T-helper 2 cell (primary cell): ENCODE measurements at regions not wholly inside any gene's neighbourhood (a gene's known extent, or its start where the extent isn't known, plus 50 kb on each side); places are given as distances from the start of the nearest gene placed in this dataset.

ENCODE experiments used
- DNase-seq, 5 experiments: peaks; one replicate each; pipeline versions ENCODE4 v3.0.0 to v3.0.0-alpha.2; 2012 to 2022

- DNase-seq, result no peak
Observed at GRCh38 chr11:131121426-131122333, 205.4 kb upstream of the SNX19 start.

GRCh38 chr11:131122448-131122847 is 206.2 kb upstream of the SNX19 start:
- DNase-seq, result no peak

- DNase-seq, result no peak
Observed at GRCh38 chr11:131129474-131129873, 213.2 kb upstream of the SNX19 start.

GRCh38 chr11:131135611-131136010 is 219.3 kb upstream of the SNX19 start:
- no peak for DNase-seq

GRCh38 chr11:131136486-131136885 is 220.2 kb upstream of the SNX19 start:
- no peak for DNase-seq

- DNase-seq, result no peak
Observed at GRCh38 chr11:131137046-131137445, 220.8 kb upstream of the SNX19 start.

- no peak for DNase-seq
Observed at GRCh38 chr11:131138731-131139130, 222.5 kb upstream of the SNX19 start.

- DNase-seq, result no peak
Observed at GRCh38 chr11:131145791-131146190, 224.6 kb upstream of the NTM start.

GRCh38 chr11:131146827-131147490 is 223.5 kb upstream of the NTM start:
- no peak for DNase-seq

- DNase-seq, result no peak
Observed at GRCh38 chr11:131154351-131154750, 216.1 kb upstream of the NTM start.

- DNase-seq, result no peak
Observed at GRCh38 chr11:131157678-131158077, 212.7 kb upstream of the NTM start.

GRCh38 chr11:131160846-131161245 is 209.6 kb upstream of the NTM start:
- DNase-seq, result no peak

- DNase-seq, result no peak
Observed at GRCh38 chr11:131163613-131164012, 206.8 kb upstream of the NTM start.

- no peak for DNase-seq
Observed at GRCh38 chr11:131165036-131165435, 205.4 kb upstream of the NTM start.

- DNase-seq, result no peak
Observed at GRCh38 chr11:131168839-131169713, 201.3 kb upstream of the NTM start.

- no peak for DNase-seq
Observed at GRCh38 chr11:131172011-131172410, 198.4 kb upstream of the NTM start.

GRCh38 chr11:131178020-131178419 is 192.4 kb upstream of the NTM start:
- no peak for DNase-seq

GRCh38 chr11:131178596-131178995 is 191.8 kb upstream of the NTM start:
- no peak for DNase-seq

GRCh38 chr11:131179836-131180235 is 190.6 kb upstream of the NTM start:
- no peak for DNase-seq

GRCh38 chr11:131185915-131186314 is 184.5 kb upstream of the NTM start:
- no peak for DNase-seq

- no peak for DNase-seq
Observed at GRCh38 chr11:131186629-131187101, 183.8 kb upstream of the NTM start.

- DNase-seq, result no peak
Observed at GRCh38 chr11:131190446-131190845, 180.0 kb upstream of the NTM start.

- DNase-seq, result no peak
Observed at GRCh38 chr11:131191606-131192005, 178.8 kb upstream of the NTM start.
